NAMALWA (cell line): ENCODE measurements at regions not wholly inside any gene's neighbourhood (a gene's known extent, or its start where the extent isn't known, plus 50 kb on each side); places are given as distances from the start of the nearest gene placed in this dataset.

Experiments used
- DNase-seq: peaks from one replicate; pipeline ENCODE4 v3.0.0-alpha.2; 2015; ENCODE audit warnings: low spot score

DNA sequence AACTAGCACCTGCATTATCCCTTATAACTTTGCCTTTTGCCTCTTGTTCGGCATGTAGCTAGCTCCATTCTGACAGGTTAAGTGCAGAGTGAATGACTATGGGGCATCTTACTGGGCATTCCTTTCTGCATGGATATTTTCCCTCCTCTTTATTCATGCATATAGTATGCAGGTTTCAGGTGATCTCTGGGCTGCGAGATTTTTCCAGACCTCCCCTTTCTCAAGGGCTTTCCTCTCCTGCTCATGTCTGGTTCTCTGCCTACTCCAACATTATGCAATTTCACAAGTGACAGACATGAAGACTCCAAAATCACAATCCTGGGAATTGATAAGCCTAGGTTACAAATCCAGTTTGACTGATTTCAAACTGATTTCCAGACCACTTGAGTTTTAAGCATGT, 503.8 kb downstream of the NXPH1 start:
- DNase-seq: no peak

DNA sequence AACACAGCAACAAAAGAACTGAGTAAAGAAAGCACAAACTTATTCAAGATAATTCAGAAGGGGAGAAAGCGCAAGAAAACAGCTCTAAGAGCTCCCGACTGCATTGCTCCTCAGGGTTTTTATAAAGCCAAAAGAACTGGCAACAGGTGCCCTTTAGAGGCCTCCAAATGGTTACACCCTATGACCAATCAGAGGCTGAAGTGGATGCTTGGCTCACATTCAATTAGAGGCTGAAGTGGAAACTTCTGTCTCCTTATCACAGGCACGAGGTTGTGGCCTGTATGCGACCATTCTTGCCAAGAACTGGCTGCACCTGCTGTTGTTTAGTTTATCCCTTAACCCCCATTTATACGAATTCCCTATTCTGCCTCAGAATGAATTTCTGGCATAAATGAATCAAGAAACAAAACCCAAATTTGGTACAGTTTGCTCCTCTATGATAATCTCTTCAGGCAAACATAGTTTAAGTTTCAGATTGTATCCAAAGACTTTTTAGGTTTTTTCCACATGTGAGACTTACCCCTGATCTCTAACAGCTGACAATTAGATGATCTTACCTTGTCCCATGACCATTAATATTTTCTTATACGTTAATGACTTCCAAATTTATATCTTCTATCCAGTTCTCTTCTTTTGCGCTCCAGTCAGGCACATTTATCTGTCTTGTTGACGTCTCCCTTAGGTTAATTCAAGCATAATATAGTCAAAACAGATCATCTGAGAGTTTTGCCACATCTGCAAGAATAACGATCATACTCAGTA, 504.8 kb downstream of the NXPH1 start:
- DNase-seq: no peak

DNA sequence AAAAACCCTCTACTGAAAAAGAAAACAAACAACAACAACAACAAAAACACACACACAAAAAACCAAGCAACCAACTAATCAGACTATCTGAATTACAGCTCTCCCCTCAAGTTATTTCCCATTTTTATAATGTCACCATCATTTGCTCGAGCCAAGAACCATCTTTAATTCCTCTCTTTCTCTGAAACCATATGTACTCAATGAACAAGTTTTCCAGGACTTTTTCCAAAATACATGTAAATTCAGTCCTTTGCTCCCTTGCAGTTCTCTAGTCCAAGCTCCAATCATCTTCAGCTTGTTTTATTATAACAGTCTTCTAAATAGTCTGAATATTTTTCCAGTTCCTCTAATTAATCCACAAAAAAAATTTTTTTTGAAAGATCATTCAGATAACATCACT, 506.0 kb downstream of the NXPH1 start:
- DNase-seq: no peak

DNA sequence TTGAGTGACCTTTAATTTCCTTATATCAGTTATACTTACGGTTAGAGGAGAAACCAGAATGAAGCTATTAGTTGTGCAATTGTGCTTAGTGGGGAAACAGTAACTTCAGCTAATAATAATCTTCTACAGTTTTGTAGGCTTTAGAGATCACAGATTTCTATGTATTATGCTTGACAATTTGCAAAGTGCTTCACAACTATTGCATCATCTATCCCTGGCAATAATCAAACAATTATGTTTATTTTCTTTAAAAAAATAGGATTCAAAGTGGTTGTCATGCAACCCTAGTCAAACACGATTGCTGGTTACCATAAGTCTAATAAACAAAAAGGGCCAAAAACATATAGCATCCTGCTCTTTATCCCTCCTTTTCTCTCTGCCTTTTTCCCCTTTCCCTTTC, 530.3 kb downstream of the NXPH1 start:
- DNase-seq: no peak

DNA sequence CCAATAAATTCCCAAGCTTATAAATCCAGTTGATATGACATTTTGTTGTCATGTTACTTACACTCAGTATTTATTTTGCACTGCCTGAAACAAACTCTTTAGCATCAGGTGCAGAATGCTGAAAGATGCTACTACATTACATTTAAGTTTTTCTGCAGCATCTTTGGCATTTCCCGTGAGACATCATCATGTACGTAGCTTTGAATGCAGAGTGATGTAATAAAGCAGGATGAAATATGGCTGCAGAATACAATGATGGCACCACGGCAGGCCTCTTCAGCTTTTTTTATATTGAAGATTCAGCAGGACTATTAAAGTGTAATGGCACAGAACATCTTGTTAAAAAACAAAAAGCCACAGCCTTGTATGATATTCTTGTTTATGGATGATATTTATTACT, 531.8 kb downstream of the NXPH1 start:
- no peak for DNase-seq

DNA sequence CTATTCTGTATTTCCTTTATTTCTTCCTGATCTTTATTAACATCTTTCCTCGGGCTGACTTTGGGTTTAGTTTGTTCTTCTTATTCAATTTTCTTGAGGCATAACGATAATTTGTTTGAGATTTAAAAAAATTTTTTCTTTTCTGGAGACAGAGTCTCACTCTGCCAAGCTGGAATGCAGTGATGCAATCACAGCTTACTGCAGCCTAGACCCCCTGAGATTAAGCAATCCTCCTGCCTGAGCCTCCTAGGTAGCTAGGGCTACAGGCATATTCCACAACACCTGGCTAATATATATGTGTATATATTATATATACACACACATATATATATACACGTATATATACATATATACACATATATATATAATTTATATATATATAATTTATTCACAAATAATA, 540.2 kb downstream of the NXPH1 start:
- no peak for DNase-seq

DNA sequence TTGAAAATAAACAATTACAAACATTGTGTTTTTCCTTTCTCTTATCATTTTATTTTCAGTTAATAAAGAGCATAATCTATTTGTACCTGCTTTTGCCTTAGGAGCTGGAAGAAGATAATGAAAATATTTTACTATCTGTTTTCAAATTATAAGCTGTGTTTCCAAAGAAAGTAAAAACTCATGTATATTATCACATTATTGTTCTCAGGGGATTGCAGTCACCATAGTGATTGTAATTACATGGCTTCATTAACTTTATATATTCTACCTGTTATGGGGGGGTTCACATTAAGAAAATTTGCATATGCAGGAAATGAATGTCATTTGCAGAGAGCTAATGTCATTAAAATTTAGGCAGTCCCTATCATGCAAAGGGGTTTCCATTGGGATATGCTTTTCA, 542.3 kb downstream of the NXPH1 start:
- DNase-seq: no peak

DNA sequence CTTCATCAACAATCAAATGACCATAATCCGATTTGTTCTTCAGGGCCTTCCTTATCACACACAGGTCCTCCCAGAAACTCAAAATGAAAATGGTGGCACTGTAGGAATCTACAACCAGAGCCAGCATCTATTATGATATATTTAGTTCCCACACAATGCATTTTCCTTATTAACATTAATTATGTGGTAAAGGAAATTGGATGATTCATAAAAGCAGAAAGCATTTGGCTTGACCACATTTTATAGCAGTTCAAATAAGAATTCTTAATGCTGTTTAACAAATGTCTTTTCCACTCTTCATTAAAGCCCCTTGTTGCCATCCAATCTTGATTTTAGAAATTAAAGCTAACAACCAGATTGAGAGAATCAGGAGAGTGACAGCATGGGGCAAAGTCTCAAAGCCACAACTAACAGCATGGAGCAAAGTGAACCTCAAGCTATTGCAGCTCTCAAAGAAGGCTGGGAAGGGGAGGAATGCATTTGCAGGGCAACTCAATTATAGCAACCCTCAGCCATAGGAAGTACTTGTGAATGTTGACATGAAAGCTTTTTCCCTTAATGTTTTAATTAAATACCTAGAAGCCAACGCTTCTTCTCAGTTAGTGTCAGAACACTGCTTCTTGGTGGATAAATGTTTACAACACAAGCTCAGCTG, 549.1 kb downstream of the NXPH1 start:
- DNase-seq: no peak

DNA sequence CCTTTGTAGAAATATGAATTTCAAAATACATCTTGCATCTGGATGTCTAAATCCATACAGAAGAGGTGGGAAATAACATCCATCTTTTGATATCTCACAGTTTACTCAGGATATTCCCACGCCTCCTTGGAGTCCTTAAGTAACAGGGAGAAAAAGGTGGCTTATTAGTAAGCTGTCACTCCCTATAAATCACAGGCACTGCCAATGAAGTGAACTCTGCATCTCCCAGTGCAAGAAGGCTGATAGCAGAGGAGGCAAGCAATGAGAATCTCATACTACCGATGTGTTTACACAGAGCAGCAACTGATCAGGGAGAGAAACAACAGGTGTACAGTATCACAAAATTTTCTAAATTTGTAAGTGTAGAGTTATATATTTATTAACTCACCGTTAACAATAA, 551.8 kb downstream of the NXPH1 start:
- DNase-seq: no peak

DNA sequence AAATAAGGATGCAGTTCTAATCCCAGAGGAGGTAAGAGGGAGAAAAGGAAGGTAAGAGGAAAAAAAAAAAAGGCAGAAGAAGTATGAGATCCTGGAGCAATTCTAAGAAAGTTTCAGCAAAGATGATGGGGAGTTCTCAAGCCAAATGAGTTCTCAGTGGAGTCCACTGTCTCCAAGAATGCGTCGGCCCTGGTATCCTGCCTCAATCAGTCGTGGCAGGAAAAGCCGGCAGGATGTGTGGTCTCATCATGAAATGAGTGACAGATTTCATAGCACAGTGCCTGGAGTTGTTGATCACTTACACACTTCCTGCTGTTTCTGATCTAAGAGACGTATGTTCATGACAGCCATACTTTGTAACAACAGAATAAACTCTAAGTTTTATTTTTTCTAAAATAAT, 554.9 kb downstream of the NXPH1 start:
- DNase-seq: no peak

DNA sequence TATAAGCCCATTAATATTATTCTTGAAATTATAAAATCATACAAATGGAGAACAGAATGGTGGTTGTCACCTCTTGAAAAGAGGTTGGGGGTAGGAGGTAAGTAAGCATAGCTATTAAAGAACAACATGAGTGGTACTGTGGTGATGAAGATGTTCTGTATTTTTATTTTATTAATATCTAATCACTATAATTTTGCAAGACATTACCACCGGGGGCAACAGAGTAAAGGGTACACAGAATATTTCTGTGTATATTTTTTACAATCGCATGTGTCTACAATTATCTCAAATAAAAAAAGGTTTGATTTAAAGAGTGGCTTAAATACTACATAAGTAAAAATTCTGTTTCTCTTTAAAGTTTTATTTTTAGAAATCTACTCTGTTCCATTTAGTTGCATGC, 557.8 kb downstream of the NXPH1 start:
- DNase-seq: peak; percentile 34

DNA sequence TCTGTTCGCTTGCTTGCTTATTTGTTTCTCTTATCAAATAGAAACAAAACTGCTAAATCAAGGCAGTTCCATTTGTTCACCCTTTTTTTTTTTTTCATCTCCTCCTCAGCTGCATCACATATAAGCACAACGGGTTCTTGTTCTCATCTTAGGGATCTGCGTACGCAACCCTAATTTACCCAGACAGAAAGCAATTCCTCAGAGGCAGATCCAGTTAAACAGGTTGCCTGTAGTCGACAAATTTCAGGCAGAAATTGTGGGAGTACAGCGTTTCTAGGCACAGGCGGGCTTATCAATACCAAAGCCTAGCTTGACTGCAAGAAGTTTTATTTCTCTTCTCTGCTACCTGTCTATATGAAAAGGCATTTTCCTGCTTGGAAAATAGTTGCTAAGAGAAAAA, 565.4 kb downstream of the NXPH1 start:
- no peak for DNase-seq

DNA sequence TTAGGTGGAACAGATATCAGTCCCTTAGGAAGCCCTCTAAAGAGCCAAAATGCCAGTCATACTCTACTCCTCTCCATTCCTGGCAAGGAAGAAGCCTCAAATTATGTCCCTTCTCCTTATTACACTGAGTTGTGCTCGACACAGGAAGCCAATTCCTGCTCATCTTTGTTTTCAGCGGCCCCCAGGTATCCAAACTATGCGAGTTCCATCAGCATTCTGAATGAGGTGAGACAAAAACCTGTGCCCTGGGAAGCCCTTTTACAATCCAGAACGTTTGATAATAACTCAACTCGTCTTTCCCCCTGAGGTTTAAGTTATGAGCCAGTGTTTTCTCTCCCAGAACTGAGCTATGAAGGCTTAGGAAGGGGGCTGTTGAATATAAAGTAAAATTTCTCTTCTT, 580.5 kb downstream of the NXPH1 start:
- no peak for DNase-seq

DNA sequence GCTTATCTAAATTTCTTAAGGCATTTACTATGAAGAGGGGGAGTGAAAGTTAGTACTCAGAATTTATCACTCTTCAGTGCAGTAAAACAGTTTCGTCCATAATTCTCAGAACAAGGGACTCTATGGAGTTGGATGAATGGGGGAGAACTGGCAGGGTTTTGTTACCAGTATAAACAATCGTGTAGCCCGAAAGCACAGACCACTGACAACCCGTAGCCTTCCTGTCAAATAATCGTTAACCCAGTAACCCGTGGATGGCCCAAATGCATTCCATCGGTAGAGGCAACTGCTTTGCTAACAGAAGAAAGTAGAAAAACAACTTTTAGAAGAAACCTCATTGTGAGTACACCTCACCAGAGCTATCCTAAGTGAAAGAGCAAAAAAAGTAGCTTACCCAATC, 583.9 kb downstream of the NXPH1 start:
- DNase-seq: no peak

DNA sequence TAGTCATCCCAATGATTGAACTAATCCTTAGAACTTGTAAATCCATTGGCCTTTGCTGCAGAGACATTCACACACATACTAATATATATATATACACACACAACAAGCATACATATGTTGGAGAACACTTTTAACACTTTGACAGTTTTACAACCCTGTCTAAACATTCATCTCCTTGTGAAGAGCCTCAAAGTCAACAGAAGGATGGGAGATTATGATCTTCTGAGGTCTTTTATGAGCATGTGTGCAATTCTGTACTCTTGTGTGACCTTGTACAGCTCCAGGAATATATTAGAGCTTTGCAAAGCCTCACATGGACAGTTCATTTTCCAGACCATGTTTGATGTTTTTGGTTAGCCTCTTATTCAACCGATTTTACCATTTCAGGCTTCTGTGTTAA, 589.0 kb downstream of the NXPH1 start:
- no peak for DNase-seq

DNA sequence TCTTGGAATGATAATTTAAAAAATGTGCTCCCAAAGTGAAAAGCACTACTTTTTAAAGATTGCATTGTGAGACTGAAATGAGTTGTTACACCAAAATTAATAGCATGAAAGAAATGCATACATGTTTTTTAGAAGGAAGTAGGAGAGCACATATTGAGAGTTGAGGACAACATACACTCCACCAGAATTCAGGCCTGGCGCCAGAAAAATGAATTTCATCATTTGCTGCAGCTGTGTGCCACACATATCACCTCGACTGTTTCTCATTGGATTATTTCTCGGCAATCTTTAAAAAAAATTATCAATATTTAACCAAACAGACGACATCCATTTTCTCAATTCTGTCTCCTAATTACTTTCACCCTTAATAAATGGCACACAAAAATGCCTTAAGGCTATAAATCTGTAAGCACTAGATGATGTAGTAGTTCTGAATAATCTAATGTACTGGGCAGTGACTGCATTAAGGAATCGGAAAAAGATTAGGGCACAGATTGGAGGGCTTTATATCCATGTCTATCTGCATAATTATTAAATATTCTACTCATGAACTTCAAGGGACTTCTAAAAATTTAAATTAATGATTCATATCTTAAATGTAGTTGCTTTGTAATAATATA, 590.4 kb downstream of the NXPH1 start:
- DNase-seq: no peak

DNA sequence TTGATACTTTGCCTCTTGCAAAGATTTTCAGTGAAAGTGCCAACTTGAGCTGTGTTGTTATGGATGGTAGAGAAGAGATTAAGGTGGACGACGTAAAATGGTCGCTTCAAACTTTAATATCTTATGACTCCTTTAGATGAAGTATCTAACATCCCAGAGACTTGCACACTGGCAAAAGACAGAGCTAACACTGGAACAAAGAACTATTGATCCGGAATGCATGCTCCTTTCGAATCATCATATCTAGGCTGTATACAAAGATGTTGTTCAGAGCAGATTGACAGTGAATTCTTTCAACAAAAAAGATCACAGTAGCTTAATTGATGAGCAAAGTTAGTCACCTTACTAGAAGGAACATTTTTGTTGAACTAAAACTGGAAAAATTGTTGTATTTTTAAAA, 592.7 kb downstream of the NXPH1 start:
- DNase-seq: no peak

DNA sequence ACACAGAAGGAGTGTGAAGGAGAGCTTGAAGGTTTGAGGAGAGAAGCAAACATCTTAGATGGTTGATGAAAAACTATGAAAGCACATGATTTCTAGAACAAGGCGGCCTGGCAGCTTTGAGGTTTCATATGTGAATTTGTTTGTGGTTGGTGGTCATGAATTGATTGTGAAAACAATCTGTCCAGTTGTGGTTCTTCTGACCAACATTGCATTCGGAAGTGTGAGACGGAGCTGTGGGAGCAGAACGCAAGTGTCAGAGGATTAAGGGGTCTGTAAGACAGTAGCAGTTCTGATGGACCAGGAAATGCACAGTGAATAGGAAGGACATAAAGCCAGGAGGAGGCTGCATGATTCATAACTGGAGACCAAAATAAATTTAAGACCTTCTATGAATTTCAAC, 594.6 kb downstream of the NXPH1 start:
- DNase-seq: no peak

DNA sequence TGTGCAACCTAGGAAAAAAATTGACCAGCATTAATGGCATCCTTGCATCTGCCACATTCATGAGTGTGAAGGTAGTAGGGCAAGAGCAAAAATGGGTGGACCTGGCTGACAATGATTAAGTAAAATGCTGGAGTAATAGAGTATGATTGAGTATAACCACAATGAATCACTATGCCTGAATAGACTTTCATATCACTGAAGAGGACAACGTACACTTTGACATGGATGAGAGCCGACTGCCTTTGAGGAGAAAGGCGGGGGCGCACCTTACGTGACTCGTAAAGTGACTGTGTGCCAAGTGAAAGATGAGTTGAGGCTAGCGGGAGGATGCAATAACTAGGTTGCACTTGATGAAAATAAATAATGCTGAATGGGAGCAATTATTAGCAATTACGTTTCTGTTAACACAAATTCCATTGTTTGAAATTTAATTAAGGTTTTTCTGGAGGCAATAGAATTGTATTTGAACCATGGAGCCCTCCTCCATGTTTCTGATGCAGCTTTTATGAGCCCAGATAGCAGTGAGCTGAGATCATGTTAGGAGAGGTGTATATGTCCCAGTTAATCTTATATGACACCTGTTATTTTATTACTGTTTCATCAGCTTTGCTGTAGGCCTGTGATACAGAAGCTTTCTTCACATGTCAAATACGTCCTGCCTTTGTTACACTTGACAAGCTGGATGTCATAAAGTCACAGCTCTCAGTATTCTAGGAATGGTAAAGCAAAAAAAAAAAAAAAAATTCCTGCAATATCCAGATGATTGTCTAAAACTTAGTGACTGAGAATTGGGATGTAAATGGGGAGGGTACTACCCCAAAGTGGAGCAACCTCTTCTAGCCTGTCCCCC, 596.5 kb downstream of the NXPH1 start:
- no peak for DNase-seq

DNA sequence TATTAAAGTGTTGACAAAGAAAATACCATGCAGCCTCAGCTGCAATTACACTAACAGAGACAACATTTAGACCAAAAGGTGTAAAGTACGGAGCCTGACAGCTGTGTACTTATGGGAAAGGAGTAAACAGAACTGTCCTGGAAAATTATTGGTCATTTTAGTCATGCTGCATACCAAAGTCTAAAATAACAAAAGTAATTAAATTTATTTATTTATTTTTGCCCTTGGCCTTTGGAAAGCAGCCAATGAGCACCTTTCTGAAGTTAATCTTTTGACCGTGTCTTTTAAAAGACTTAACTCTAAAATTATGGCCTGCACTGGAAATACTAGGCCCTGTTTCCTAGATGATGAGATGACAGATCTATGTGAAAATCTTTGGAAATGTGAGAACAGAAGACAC, 597.6 kb downstream of the NXPH1 start:
- DNase-seq: no peak

DNA sequence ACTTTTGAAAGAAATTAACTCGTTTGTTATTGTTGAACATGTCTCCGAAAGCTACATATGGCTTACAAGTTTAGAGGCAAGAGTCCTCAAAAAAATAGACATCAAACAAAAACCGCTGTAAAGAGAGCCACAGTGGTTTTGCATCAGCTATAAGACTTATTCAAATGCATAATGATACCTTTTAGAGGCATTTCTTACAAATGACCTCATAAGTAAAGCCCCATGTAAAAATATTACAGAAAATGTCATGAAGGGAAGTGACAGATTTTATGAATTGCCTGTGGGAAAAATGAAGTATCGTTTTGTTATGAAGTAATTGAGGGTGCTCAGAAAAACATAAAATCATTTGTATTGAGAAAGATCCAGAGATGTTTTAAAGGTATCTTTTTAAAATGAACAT, 598.0 kb downstream of the NXPH1 start:
- DNase-seq: no peak

DNA sequence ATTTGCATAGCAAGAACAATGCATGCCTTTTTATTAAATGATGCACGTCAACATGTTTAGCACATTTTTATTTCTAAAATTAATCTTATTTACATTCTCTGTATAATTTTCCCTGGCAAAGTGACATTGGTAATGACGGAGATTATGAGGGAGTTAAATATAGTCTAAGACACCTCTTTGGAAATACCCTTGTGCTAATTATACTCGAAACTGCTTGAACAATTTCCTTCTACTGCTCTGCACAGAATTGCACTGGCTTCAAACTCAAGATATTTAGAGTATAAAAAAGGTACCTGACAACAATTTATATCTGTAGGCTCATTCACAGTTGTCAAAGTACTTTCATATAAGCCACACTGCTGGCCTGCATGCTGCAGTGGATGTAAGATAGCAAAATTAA, 602.7 kb downstream of the NXPH1 start:
- DNase-seq: no peak
